GM10248 (cell line): ENCODE measurements at regions not wholly inside any gene's neighbourhood (a gene's known extent, or its start where the extent isn't known, plus 50 kb on each side); places are given as distances from the start of the nearest gene placed in this dataset.

Source experiments
- CTCF ChIA-PET: fragments of 300-600 bp; sonication (Branson Sonifier 250); formaldehyde crosslinking; extraction: SDS; loops from one replicate; lab custom pipeline; 2021; ENCODE audit warnings: antibody characterized with exemption; lab: Yijun Ruan, JAX
- POLR2A ChIA-PET: fragments of 350-650 bp; sonication (Branson Sonifier 250); formaldehyde crosslinking; extraction: SDS; loops from one replicate; lab custom pipeline; 2020; ENCODE audit warnings: antibody characterized with exemption; lab: Yijun Ruan, JAX
- DNase-seq: peaks from one replicate; pipeline ENCODE4 v3.0.0; 2012; ENCODE audit errors: extremely low spot score
- TF ChIP-seq, protein P1 (sequence below): IDR thresholded peaks from 2 replicates; pipeline ENCODE4 v1.5.1; 2012; ENCODE audit warnings: mild to moderate bottlenecking, low read depth; ENCODE audit errors: extremely low read depth, missing control alignments, control extremely low read depth

DNA sequence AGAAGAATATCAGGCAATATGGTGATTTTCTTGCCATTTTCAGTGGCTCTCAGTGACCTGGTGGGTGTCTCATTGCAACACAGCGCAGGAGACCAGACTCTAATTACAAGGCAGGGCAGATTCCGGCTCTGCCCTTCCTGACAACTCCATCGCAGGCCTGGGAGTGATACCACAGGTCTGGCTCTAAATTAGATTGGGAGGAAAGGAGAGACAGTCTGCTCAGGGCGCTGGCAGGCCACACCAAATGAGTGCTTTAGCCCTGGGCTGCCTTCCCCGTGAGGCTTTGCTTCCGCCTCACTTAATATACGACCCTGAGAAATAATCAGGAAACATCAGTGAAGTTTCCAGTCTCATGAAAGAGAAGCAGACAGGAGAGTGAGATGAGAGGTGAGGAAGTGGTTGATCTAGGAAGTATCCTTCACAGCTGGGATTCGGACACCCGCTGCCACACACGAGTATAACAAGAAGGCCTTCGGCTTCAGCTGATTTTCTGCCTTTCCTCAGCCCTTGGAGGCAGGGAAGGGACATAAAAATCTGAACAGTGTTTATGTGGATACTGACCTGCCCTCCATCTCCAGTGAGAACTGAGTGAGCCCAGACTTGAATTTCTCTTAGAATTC, 73.7 kb upstream of the PROK2 start:
- CTCF ChIA-PET, result interaction anchor here (0.8 to 2.6 kb wide), 6 partner anchors 11 to 148 kb away, joined by 3 to 16 read pairs (median 6); no protein-coding TSS in a partner anchor
- TF ChIP-seq, protein P1, sequence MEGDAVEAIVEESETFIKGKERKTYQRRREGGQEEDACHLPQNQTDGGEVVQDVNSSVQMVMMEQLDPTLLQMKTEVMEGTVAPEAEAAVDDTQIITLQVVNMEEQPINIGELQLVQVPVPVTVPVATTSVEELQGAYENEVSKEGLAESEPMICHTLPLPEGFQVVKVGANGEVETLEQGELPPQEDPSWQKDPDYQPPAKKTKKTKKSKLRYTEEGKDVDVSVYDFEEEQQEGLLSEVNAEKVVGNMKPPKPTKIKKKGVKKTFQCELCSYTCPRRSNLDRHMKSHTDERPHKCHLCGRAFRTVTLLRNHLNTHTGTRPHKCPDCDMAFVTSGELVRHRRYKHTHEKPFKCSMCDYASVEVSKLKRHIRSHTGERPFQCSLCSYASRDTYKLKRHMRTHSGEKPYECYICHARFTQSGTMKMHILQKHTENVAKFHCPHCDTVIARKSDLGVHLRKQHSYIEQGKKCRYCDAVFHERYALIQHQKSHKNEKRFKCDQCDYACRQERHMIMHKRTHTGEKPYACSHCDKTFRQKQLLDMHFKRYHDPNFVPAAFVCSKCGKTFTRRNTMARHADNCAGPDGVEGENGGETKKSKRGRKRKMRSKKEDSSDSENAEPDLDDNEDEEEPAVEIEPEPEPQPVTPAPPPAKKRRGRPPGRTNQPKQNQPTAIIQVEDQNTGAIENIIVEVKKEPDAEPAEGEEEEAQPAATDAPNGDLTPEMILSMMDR, result no peak
- POLR2A ChIA-PET, result no interaction called here
- DNase-seq, result no peak

DNA sequence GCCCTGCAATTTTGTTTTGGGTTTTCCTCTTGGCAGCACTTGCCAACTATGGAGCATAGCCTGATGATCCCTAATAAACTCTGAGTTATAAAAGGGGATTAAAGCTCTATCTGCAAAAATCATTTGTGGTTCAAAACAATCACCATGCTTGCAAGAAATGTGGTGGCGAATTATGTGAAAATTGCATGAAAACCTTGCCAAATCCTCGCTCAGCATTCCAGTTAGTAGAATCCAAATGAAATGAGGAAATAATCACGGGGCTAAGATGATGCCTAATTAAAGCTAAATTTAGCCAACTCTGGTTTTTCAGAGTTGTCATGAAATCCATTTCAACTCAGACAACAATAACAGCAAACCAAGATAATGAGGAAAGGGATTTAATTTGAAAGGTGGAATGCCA, 73.0 kb upstream of the PROK2 start:
- TF ChIP-seq, protein P1, result no peak
- no peak for DNase-seq
- POLR2A ChIA-PET, result no interaction called here
- CTCF ChIA-PET, result interaction anchor here (1.2 to 2.6 kb wide), 5 partner anchors 10 to 147 kb away, joined by 3 to 16 read pairs (median 7); no protein-coding TSS in a partner anchor

DNA sequence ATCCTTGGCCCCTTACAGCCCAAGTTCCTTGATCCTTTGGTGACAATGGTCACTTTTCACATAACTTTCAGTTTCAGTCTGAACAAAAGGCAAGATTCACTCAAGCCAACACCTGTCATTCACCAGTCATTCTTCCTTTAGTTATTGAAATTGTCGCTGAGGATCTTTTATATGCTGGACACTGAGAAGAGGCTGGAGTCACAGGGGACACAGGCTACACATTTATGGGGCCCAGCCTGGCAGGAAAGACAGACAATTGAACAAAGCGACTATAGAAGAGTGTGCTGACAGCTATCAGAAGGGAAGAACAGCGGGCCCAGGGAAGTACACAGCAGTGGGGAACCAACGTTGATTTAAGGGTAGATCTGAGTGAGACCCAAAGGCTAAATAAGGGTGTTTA, 69.8 kb upstream of the PROK2 start:
- no peak for DNase-seq
- ChIA-PET POLR2A (interaction anchor here (0.6 kb wide), 1 partner anchor 710 kb away, joined by 3 read pairs; no protein-coding TSS in a partner anchor), CTCF (interaction anchor here (1.5 kb wide), 1 partner anchor 22 kb away, joined by 4 read pairs; no protein-coding TSS in a partner anchor)
- TF ChIP-seq, protein P1, result no peak

DNA sequence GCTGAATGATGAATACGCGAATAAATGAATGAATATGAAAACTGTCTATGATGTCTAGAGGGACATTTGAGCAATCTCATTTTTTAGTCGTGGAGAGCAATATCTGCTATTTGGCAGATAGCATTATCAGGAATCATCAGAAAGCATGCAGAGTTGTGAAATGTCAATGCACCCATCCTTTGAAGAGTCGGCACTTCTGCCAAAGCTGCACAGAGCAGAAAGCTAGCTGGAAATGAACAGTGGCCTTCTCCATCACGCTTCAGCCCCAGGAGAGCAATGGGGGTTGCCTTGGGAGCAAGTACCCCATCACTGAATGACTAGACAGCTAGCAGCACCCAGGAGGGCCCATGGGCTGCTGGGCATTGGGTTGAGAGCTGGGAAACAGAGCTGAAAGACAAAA, 69.1 kb upstream of the PROK2 start:
- ChIA-PET POLR2A (interaction anchor here (0.6 kb wide), 1 partner anchor 710 kb away, joined by 3 read pairs; no protein-coding TSS in a partner anchor), CTCF (interaction anchor here (1.5 kb wide), 1 partner anchor 22 kb away, joined by 4 read pairs; no protein-coding TSS in a partner anchor)
- no peak for DNase-seq
- TF ChIP-seq, protein P1, result no peak

DNA sequence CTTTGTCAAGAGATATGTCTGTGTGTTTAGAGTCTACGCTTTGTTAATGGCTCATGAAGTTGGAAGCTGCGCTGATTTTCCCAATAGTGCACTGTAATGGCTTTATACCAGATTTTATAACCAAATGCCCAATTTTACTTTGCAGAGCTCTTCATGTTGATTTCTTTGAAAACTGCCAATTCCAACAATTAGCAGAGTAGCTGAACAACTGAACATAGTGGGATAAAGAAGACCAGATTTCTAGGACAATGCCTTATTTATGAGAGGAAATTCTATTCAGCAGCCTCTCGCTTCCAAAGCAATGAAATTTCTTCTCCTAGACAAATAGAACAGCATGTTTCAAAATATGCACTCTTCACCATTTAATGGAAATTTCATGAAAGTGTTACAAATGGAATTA, 66.9 kb upstream of the PROK2 start:
- ChIA-PET POLR2A (no interaction called here), CTCF (interaction anchor here (1.1 to 1.8 kb wide), 3 partner anchors 121 to 140 kb away, joined by 3 to 9 read pairs (median 3); no protein-coding TSS in a partner anchor)
- TF ChIP-seq, protein P1, result no peak
- DNase-seq, result no peak

DNA sequence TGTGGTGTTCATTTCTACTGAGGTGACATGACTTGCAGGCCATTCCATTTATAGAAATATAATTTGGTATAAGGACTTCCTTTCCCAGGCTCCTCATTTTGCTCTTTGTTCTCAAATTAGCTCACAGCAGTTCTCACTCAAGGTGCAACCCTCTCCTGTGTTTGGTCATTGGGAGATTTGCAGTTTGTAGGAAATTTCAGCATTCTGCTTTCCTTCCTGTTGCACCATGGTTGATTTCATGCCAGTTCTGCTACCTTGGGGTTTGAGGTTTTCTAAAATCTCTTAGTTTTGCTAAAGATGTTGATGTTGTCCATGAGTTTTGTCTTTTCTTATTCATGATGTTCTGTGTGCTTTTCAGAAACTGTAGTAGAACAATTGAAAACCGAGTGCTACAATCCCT, 65.7 kb upstream of the PROK2 start:
- TF ChIP-seq, protein P1, result no peak
- ChIA-PET POLR2A (no interaction called here), CTCF (interaction anchor here (1.1 kb wide), 1 partner anchor 120 kb away, joined by 3 read pairs; no protein-coding TSS in a partner anchor)
- DNase-seq, result no peak
